Neural cell (in vitro differentiated cells): ENCODE measurements at regions not wholly inside any gene's neighbourhood (a gene's known extent, or its start where the extent isn't known, plus 50 kb on each side); places are given as distances from the start of the nearest gene placed in this dataset.

Source experiments
- CTCF ChIP-seq: fragments of 450-650 bp; IDR thresholded peaks from 2 replicates; pipeline ENCODE4 v1.5.1; 2014; ENCODE audit warnings: antibody characterized with exemption, mild to moderate bottlenecking, moderate library complexity; ENCODE audit not compliant: poor library complexity, severe bottlenecking
- EP300 ChIP-seq: fragments of 450-650 bp; conservative IDR thresholded peaks from 2 replicates; pipeline ENCODE4 v1.6.1; 2014; ENCODE audit warnings: antibody characterized with exemption, mild to moderate bottlenecking, moderate library complexity; ENCODE audit not compliant: poor library complexity, severe bottlenecking
- EZH2 ChIP-seq: fragments of 200-600, 300-800 bp; shearing (Covaris generic), sonication (generic); IDR thresholded peaks from 2 replicates; pipeline ENCODE4 v1.6.1; 2014; ENCODE audit warnings: antibody characterized with exemption, low read length, borderline replicate concordance, mild to moderate bottlenecking; ENCODE audit not compliant: insufficient read depth, poor library complexity, severe bottlenecking
- MXI1 ChIP-seq: fragments of 450-650 bp; conservative IDR thresholded peaks from 2 replicates; pipeline ENCODE4 v1.6.1; 2014; ENCODE audit warnings: antibody characterized with exemption, mild to moderate bottlenecking; ENCODE audit not compliant: poor library complexity, severe bottlenecking
- POLR2AphosphoS5 ChIP-seq: IDR thresholded peaks from 2 replicates; pipeline ENCODE4 v1.6.1; 2012
- RAD21 ChIP-seq: fragments of 450-650 bp; conservative IDR thresholded peaks from 2 replicates; pipeline ENCODE4 v1.6.1; 2014; ENCODE audit warnings: antibody characterized with exemption, mild to moderate bottlenecking, moderate library complexity
- SMC3 ChIP-seq: fragments of 450-650 bp; conservative IDR thresholded peaks from 2 replicates; pipeline ENCODE4 v1.6.1; 2014; ENCODE audit warnings: antibody characterized with exemption, mild to moderate bottlenecking, moderate library complexity; ENCODE audit not compliant: poor library complexity
- TAF1 ChIP-seq: IDR thresholded peaks from 2 replicates; pipeline ENCODE4 v1.6.1; 2012; ENCODE audit warnings: low read depth
- TF ChIP-seq, protein P1 (sequence below): IDR thresholded peaks from 2 replicates; pipeline ENCODE4 v1.6.1; 2012; ENCODE audit warnings: borderline replicate concordance

GRCh38 chr2:176552501-176553135 is 283.4 kb downstream of the MTX2 start:
- TF ChIP-seq TAF1 (no peak), CTCF (no peak), MXI1 (no peak), RAD21 (no peak), EZH2 (no peak), EP300 (no peak), POLR2AphosphoS5 (no peak), SMC3 (no peak)
- TF ChIP-seq, protein P1, sequence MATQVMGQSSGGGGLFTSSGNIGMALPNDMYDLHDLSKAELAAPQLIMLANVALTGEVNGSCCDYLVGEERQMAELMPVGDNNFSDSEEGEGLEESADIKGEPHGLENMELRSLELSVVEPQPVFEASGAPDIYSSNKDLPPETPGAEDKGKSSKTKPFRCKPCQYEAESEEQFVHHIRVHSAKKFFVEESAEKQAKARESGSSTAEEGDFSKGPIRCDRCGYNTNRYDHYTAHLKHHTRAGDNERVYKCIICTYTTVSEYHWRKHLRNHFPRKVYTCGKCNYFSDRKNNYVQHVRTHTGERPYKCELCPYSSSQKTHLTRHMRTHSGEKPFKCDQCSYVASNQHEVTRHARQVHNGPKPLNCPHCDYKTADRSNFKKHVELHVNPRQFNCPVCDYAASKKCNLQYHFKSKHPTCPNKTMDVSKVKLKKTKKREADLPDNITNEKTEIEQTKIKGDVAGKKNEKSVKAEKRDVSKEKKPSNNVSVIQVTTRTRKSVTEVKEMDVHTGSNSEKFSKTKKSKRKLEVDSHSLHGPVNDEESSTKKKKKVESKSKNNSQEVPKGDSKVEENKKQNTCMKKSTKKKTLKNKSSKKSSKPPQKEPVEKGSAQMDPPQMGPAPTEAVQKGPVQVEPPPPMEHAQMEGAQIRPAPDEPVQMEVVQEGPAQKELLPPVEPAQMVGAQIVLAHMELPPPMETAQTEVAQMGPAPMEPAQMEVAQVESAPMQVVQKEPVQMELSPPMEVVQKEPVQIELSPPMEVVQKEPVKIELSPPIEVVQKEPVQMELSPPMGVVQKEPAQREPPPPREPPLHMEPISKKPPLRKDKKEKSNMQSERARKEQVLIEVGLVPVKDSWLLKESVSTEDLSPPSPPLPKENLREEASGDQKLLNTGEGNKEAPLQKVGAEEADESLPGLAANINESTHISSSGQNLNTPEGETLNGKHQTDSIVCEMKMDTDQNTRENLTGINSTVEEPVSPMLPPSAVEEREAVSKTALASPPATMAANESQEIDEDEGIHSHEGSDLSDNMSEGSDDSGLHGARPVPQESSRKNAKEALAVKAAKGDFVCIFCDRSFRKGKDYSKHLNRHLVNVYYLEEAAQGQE, result no peak
